K562 (cell line): ENCODE measurements at regions not wholly inside any gene's neighbourhood (a gene's known extent, or its start where the extent isn't known, plus 50 kb on each side); places are given as distances from the start of the nearest gene placed in this dataset.

Experiments used
- ATAC-seq: fragments of 200-7000 bp; cut with Tn5 transposase; 3 replicates; pipeline ENCODE4 v1.9.1; 2020; ENCODE audit warnings: moderate library complexity
- BruUV-seq: library from RNA; stranded (reverse); fragments of 400-500 nt; replicated peaks from 2 replicates; lab custom pipeline; 2021; lab: Mats Ljungman, UMichigan
- CTCF ChIA-PET: fragments of 300-600 bp; formaldehyde crosslinking; extraction: SDS; loops from one replicate; lab custom pipeline; 2021; ENCODE audit warnings: low intra/inter-chr PET ratio; lab: Yijun Ruan, JAX
- POLR2A ChIA-PET: fragments of 300-600, 350-650 bp; sonication (Branson Sonifier 250); formaldehyde crosslinking; extraction: SDS; loops from one replicate; lab custom pipeline; 2021; ENCODE audit warnings: antibody characterized with exemption, inconsistent platforms; lab: Yijun Ruan, JAX
- DNase-seq, 4 experiments: peaks; one replicate each; pipeline versions ENCODE4 v3.0.0 to v3.0.0-alpha.2; 2011 to 2018; ENCODE audit warnings: low spot score in 3 of 4, mixed read lengths in 3 of 4; ENCODE audit errors: extremely low read depth in 1 of 4
- FAIRE-seq: peaks from 2 replicates; lab custom pipeline; 2011; peaks lifted over from hg19 to GRCh38; lab: Jason Lieb, UNC
- H2AFZ ChIP-seq: 2 replicates; pipeline ENCODE4 v1.6.0; 2011; ENCODE audit warnings: low read depth, low read length, control low read depth, inconsistent platforms
- H3K27ac ChIP-seq: fragments of 200-600 bp; 3 replicates; pipeline ENCODE4 v1.8.0; 2011; ENCODE audit warnings: low read depth, mild to moderate bottlenecking, control low read depth, inconsistent platforms, low read length, moderate library complexity, mixed read lengths; ENCODE audit errors: extremely low read depth
- H3K27me3 ChIP-seq, 2 experiments: fragments of 300-600 bp in 1 of 2; 2 replicates in 1 of 2; 3 replicates in 1 of 2; pipeline versions ENCODE4 v1.6.0 to v1.8.0; 2011; ENCODE audit warnings: inconsistent platforms in 2 of 2, low read length in 2 of 2, mild to moderate bottlenecking in 1 of 2, mixed read lengths in 1 of 2, moderate library complexity in 1 of 2; ENCODE audit not compliant: control insufficient read depth in 2 of 2, insufficient read depth in 2 of 2
- H3K36me3 ChIP-seq: fragments of 300-600 bp; 3 replicates; pipeline ENCODE4 v1.8.0; 2011; ENCODE audit warnings: mild to moderate bottlenecking, low read length, inconsistent platforms; ENCODE audit not compliant: control insufficient read depth, insufficient read depth
- H3K4me1 ChIP-seq, 2 experiments: fragments of 200-600 bp in 1 of 2; replicated peaks in 1 of 2; 2 replicates in 1 of 2; 3 replicates in 1 of 2; pipeline versions ENCODE4 v1.5.1 to v1.8.0; 2011; ENCODE audit warnings: inconsistent platforms in 2 of 2, low read length in 2 of 2, mild to moderate bottlenecking in 1 of 2, mixed read lengths in 1 of 2, moderate library complexity in 1 of 2; ENCODE audit not compliant: control insufficient read depth in 2 of 2, insufficient read depth in 2 of 2
- H3K4me2 ChIP-seq: 2 replicates; pipeline ENCODE4 v1.6.1; 2011; ENCODE audit warnings: low read length, control low read depth, inconsistent platforms, mixed read lengths; ENCODE audit not compliant: insufficient read depth
- H3K4me3 ChIP-seq: fragments of 200-600 bp; sonication (generic), shearing (Covaris generic); 2 replicates; pipeline ENCODE4 v1.5.1; 2016; ENCODE audit warnings: control low read depth, inconsistent platforms
- H3K79me2 ChIP-seq: fragments of 200-600 bp; 3 replicates; pipeline ENCODE4 v1.8.0; 2011; ENCODE audit warnings: low read length, inconsistent platforms; ENCODE audit not compliant: control insufficient read depth, insufficient read depth
- H3K9ac ChIP-seq, 2 experiments: 2 replicates each; pipeline versions ENCODE4 v1.6.0 to v1.6.1; 2011; ENCODE audit warnings: low read depth in 2 of 2, low read length in 2 of 2, control low read depth in 1 of 2, inconsistent platforms in 1 of 2, mild to moderate bottlenecking in 1 of 2, mixed read lengths in 1 of 2; ENCODE audit not compliant: insufficient read depth in 1 of 2
- H3K9me1 ChIP-seq: one replicate; pipeline ENCODE4 v1.6.0; 2011; ENCODE audit warnings: inconsistent platforms, mild to moderate bottlenecking, low read length, moderate library complexity; ENCODE audit not compliant: control insufficient read depth, insufficient read depth
- H3K9me3 ChIP-seq: replicated peaks from 2 replicates; pipeline ENCODE4 v1.5.1; 2011; ENCODE audit warnings: low read depth, low read length, inconsistent platforms; ENCODE audit not compliant: control insufficient read depth, insufficient read depth
- H4K20me1 ChIP-seq: replicated peaks from 2 replicates; pipeline ENCODE4 v1.6.1; 2011; ENCODE audit warnings: low read length, inconsistent platforms, mixed read lengths; ENCODE audit not compliant: control insufficient read depth, insufficient read depth
- E2F4 ChIP-seq: sonication (generic); formaldehyde crosslinking; IDR thresholded peaks from 2 replicates; pipeline ENCODE4 v1.8.0; 2022; ENCODE audit warnings: mild to moderate bottlenecking, low read depth, missing genetic modification reagents
- RBM25 ChIP-seq: fragments of 200-400 bp; formaldehyde crosslinking; IDR thresholded peaks from 2 replicates; pipeline ENCODE4 v1.6.1; 2018; ENCODE audit warnings: low read length, low read depth, moderate library complexity; ENCODE audit not compliant: severe bottlenecking
- TBP ChIP-seq: optimal IDR thresholded peaks from 2 replicates; pipeline ENCODE3; 2011; ENCODE audit warnings: low read depth, low read length, improper control_type of control experiment
- ZNF134 ChIP-seq: fragments of 250-450 bp; sonication (Bioruptor Pico); conservative IDR thresholded peaks from 2 replicates; pipeline ENCODE4 v1.4.0; 2020
- ZNF449 ChIP-seq: fragments of 250-450 bp; sonication (Bioruptor Pico); IDR thresholded peaks from 2 replicates; pipeline ENCODE4 v1.8.0; 2022; ENCODE audit warnings: moderate library complexity, mild to moderate bottlenecking, inconsistent platforms
- WGBS: fragments of 100-300 bp; shearing (Covaris generic); methylation state at CpG from one replicate; pipeline ENCODE4 v1.1.6; 2016; ENCODE audit warnings: low coverage, mixed read lengths; ENCODE audit not compliant: insufficient coverage; ENCODE audit errors: missing lambda C conversion rate; 5-methylcytosine and 5-hydroxymethylcytosine counted together
- in situ Hi-C: fragments of 300-500 bp; cut with MboI; formaldehyde crosslinking; loops from 4 replicates; pipeline ENCODE4 v1.15.0; 2018; ENCODE audit warnings: inconsistent platforms, mixed read lengths
- intact Hi-C: fragments of 100-400 bp; cut with micrococcal nuclease; formaldehyde crosslinking; loops from 2 replicates; pipeline ENCODE4 v1.14.2; 2022

GRCh38 chr16:5455110-5455509 is 357.5 kb upstream of the EEF2KMT start:
- in situ Hi-C loops: no loop called here
- no TSS peak for BruUV-seq
- H3K4me2 ChIP-seq: no peak overlapping the region
- ChIA-PET CTCF (no interaction called here), POLR2A (no interaction called here)
- 0% methylated on average over 1 of the region's 1 CpG for WGBS
- FAIRE-seq: no peak
- no peak overlapping the region for H3K4me3 ChIP-seq
- no peaks in the 10 kb centered on the region for H3K4me1 ChIP-seq
- no peaks in the 10 kb centered on the region for H3K36me3 ChIP-seq
- intact Hi-C loops: no loop called here
- no peaks in the 10 kb centered on the region for H4K20me1 ChIP-seq
- no peak for TF ChIP-seq TBP
- no peak for TF ChIP-seq RBM25
- H2AFZ ChIP-seq: no peak overlapping the region
- no peaks in the 10 kb centered on the region for H3K9me1 ChIP-seq
- H3K79me2 ChIP-seq: no peaks in the 10 kb centered on the region
- no peak for ATAC-seq
- no peaks in the 10 kb centered on the region for H3K9me3 ChIP-seq
- DNase-seq: no peak
- no peak overlapping the region for H3K27ac ChIP-seq
- no peak overlapping the region for H3K9ac ChIP-seq
- peaks cover 3 to 5% of the 10 kb centered on the region in 2 experiments; a peak in 2 of 5 replicates for H3K27me3 ChIP-seq

- no peak overlapping the region for H3K9ac ChIP-seq
- no TSS peak for BruUV-seq
- FAIRE-seq (no peak), ATAC-seq (no peak), DNase-seq (no peak)
- H3K79me2 ChIP-seq: no peaks in the 10 kb centered on the region
- TF ChIP-seq ZNF134 (CRISPR knock-in tag): peak; percentile 88
- no peak for TF ChIP-seq E2F4 (CRISPR knock-in tag)
- TF ChIP-seq ZNF449: no peak
- no peak overlapping the region for H2AFZ ChIP-seq
- no peak overlapping the region for H3K27ac ChIP-seq
- POLR2A ChIA-PET: no interaction called here
- H3K9me1 ChIP-seq: no peaks in the 10 kb centered on the region
- in situ Hi-C loops (no loop called here), intact Hi-C loops (no loop called here)
- H3K4me3 ChIP-seq: no peak overlapping the region
- CTCF ChIA-PET: no interaction called here
- H3K27me3 ChIP-seq: peaks cover 0 to 4% of the 10 kb centered on the region in 2 experiments; a peak in 2 of 5 replicates
- H3K36me3 ChIP-seq: no peaks in the 10 kb centered on the region
- no peak overlapping the region for H3K4me2 ChIP-seq
- no peaks in the 10 kb centered on the region for H3K4me1 ChIP-seq
- H4K20me1 ChIP-seq: no peaks in the 10 kb centered on the region
- H3K9me3 ChIP-seq: no peaks in the 10 kb centered on the region
Measured at GRCh38 chr16:5454349-5454748, 356.8 kb upstream of the EEF2KMT start.
